ENCODE measurements at regions not wholly inside any gene's neighbourhood (a gene's known extent, or its start where the extent isn't known, plus 50 kb on each side); places are given as distances from the start of the nearest gene placed in this dataset.

- TF ChIP-seq KDM1A (IDR thresholded peaks at IDR 0.05; ENCODE audit: low read depth) = no peak
- no peak for TF ChIP-seq POLR2AphosphoS2 (conservative IDR thresholded peaks at IDR 0.05; ENCODE audit: low read length)
- no peak for TF ChIP-seq ELK1 (IDR thresholded peaks at IDR 0.05; ENCODE audit: low read depth, low read length)
- TF ChIP-seq CHD4 (IDR thresholded peaks at IDR 0.05; ENCODE audit: borderline replicate concordance) = no peak
- TF ChIP-seq CBX8 (IDR thresholded peaks at IDR 0.05) = no peak
- TF ChIP-seq CEBPB (IDR thresholded peaks at IDR 0.05) = no peak
- no peak for TF ChIP-seq RNF2 (IDR thresholded peaks at IDR 0.05; ENCODE audit: borderline replicate concordance, low read depth)
- TF ChIP-seq ESRRA (IDR thresholded peaks at IDR 0.05; ENCODE audit: borderline replicate concordance, low read length) = no peak
- TF ChIP-seq HDAC2 (IDR thresholded peaks at IDR 0.05) = no peak
- no peak for TF ChIP-seq REST (IDR thresholded peaks at IDR 0.05)
- TF ChIP-seq RARB (CRISPR knock-in tag; IDR thresholded peaks at IDR 0.05) = no peak
- no peak for TF ChIP-seq NR3C1 (IDR thresholded peaks at IDR 0.05)
- TF ChIP-seq ZNF302 (CRISPR knock-in tag; IDR thresholded peaks at IDR 0.05) = no peak
- TF ChIP-seq JUNB (IDR thresholded peaks at IDR 0.05) = no peak
- no peak for TF ChIP-seq EHF (CRISPR knock-in tag; IDR thresholded peaks at IDR 0.05)
- no peak for TF ChIP-seq USF2 (IDR thresholded peaks at IDR 0.05)
- no peak for TF ChIP-seq ZSCAN20 (CRISPR knock-in tag; IDR thresholded peaks at IDR 0.05)
- TF ChIP-seq, protein P1, sequence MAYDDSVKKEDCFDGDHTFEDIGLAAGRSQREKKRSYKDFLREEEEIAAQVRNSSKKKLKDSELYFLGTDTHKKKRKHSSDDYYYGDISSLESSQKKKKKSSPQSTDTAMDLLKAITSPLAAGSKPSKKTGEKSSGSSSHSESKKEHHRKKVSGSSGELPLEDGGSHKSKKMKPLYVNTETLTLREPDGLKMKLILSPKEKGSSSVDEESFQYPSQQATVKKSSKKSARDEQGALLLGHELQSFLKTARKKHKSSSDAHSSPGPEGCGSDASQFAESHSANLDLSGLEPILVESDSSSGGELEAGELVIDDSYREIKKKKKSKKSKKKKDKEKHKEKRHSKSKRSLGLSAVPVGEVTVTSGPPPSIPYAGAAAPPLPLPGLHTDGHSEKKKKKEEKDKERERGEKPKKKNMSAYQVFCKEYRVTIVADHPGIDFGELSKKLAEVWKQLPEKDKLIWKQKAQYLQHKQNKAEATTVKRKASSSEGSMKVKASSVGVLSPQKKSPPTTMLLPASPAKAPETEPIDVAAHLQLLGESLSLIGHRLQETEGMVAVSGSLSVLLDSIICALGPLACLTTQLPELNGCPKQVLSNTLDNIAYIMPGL (CRISPR knock-in tag; IDR thresholded peaks at IDR 0.05; ENCODE audit: borderline replicate concordance) = no peak
- no peak for TF ChIP-seq HOXB5 (CRISPR knock-in tag; IDR thresholded peaks at IDR 0.05)
- TF ChIP-seq TFCP2L1 (CRISPR knock-in tag; IDR thresholded peaks at IDR 0.05) = no peak
- DNase-seq (ENCODE audit: low read depth in 1 of 2, low spot score in 1 of 2) (no peak), FAIRE-seq (no peak), ATAC-seq (no peak)
- Histone ChIP-seq H3K4me2 (no peak overlapping the region), H3K9me3 (no peaks in the 10 kb centered on the region), H3K4me1 (no peaks in the 10 kb centered on the region), H3K27ac (no peak overlapping the region), H3K4me3 (no peak overlapping the region)
- ChIA-PET CTCF (interaction anchor here (1.0 kb wide), 1 partner anchor 49 kb away, joined by 4 read pairs; no protein-coding TSS in a partner anchor), POLR2A (no interaction called here)
- WGBS (ENCODE audit: missing lambda C conversion rate) = 50% methylated on average over 4 of the region's 4 CpGs
Measured at GRCh38 chr2:176405477-176405876, 136.2 kb downstream of the MTX2 start.

DNA sequence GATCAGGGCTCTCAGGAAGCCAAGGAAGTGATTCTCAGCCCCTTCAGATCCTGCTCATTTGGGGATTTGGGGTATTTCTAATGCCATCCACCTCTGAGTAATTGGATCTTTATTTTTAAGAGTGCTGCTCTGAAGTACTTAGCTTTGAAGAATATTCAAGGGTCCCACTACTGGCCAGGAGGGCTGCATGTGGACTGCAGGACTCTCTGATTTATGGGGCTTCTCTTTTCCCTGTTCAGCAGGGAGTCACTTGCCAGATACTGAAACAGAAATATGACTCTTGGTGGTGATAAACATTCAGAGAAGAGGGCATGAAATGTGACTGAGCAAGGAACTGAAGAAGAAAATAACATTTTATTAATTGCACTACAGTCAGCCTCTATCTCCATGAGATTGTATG is 138.5 kb downstream of the MTX2 start:
- CTCF ChIA-PET = interaction anchor here (0.6 to 1.1 kb wide), 2 partner anchors 36 to 244 kb away, joined by 3 to 4 read pairs; no protein-coding TSS in a partner anchor
- no peaks in the 10 kb centered on the region for H3K9me3 ChIP-seq
- no peak for ATAC-seq
- TF ChIP-seq SMC3 (IDR thresholded peaks at IDR 0.05) (no peak), ZSCAN20 (CRISPR knock-in tag; IDR thresholded peaks at IDR 0.05) (no peak), HEYL (CRISPR knock-in tag; IDR thresholded peaks at IDR 0.05) (no peak), ZFP36 (IDR thresholded peaks at IDR 0.05; ENCODE audit: borderline replicate concordance, partially characterized antibody) (no peak), NFE2L2 (conservative IDR thresholded peaks at IDR 0.05; ENCODE audit: low read length) (no peak), CBX8 (IDR thresholded peaks at IDR 0.05) (no peak), HDAC2 (IDR thresholded peaks at IDR 0.05) (no peak), ELK1 (IDR thresholded peaks at IDR 0.05; ENCODE audit: low read depth, low read length) (no peak), KDM5A (IDR thresholded peaks at IDR 0.05) (no peak), FOSL2 (IDR thresholded peaks at IDR 0.05) (no peak), FOSL2 (CRISPR knock-in tag; IDR thresholded peaks at IDR 0.05) (no peak), EHF (CRISPR knock-in tag; IDR thresholded peaks at IDR 0.05) (no peak), NR3C1 (IDR thresholded peaks at IDR 0.05) (no peak), ZC3H11A (IDR thresholded peaks at IDR 0.05) (no peak), RFX5 (IDR thresholded peaks at IDR 0.05) (no peak), BCL3 (IDR thresholded peaks at IDR 0.05) (no peak)
- TF ChIP-seq, protein P2, sequence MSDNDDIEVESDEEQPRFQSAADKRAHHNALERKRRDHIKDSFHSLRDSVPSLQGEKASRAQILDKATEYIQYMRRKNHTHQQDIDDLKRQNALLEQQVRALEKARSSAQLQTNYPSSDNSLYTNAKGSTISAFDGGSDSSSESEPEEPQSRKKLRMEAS (IDR thresholded peaks at IDR 0.05) = no peak

More for the DNA sequence above, 138.5 kb downstream of the MTX2 start:
- Histone ChIP-seq H3K4me2 (no peak overlapping the region), H3K4me3 (no peak overlapping the region), H3K27ac (no peak overlapping the region), H3K4me1 (no peaks in the 10 kb centered on the region)
- DNase-seq (ENCODE audit: low read depth in 1 of 2, low spot score in 1 of 2) = no peak
- POLR2A ChIA-PET = no interaction called here
- FAIRE-seq = no peak

All from A549 (cell line).